GM12878 (cell line): ENCODE measurements at regions not wholly inside any gene's neighbourhood (a gene's known extent, or its start where the extent isn't known, plus 50 kb on each side); places are given as distances from the start of the nearest gene placed in this dataset.

Source experiments
- ATAC-seq: fragments of 200-7000 bp; cut with Tn5 transposase; 3 replicates; pipeline ENCODE4 v1.9.1; 2020; ENCODE audit warnings: mild to moderate bottlenecking, moderate library complexity
- BruUV-seq: library from RNA; stranded (reverse); fragments of 400-500 nt; replicated peaks from 2 replicates; lab custom pipeline; 2021; lab: Mats Ljungman, UMichigan
- CTCF ChIA-PET: fragments of 300-600 bp; sonication (Branson Sonifier 250); formaldehyde crosslinking; extraction: SDS; loops from one replicate; lab custom pipeline; 2021; ENCODE audit warnings: inconsistent platforms; lab: Yijun Ruan, JAX
- POLR2A ChIA-PET: fragments of 350-600 bp; formaldehyde crosslinking; extraction: SDS; loops from one replicate; lab custom pipeline; 2021; ENCODE audit warnings: inconsistent platforms; lab: Charles Lee
- RAD21 ChIA-PET: fragments of 300-600 bp; sonication (Branson Sonifier 250); formaldehyde crosslinking; loops from one replicate; lab custom pipeline; 2023; ENCODE audit warnings: antibody characterized with exemption; ENCODE audit not compliant: unreplicated experiment; lab: Charles Lee
- SMC1A ChIA-PET: fragments of 300-600 bp; sonication (Branson Sonifier 250); formaldehyde crosslinking; loops from one replicate; lab custom pipeline; 2023; ENCODE audit not compliant: unreplicated experiment, uncharacterized antibody; lab: Charles Lee
- DNase-seq: peaks from one replicate; pipeline ENCODE4 v3.0.0-alpha.2; 2011; ENCODE audit warnings: low read depth, low spot score
- FAIRE-seq: peaks from 3 replicates; lab custom pipeline; 2011; peaks lifted over from hg19 to GRCh38; lab: Jason Lieb, UNC
- H2AFZ ChIP-seq: 2 replicates; pipeline ENCODE4 v1.6.0; 2011; ENCODE audit warnings: low read depth, low read length, control low read depth; ENCODE audit not compliant: control insufficient read depth
- H3K27ac ChIP-seq: 2 replicates; pipeline ENCODE4 v1.5.1; 2011; ENCODE audit warnings: control low read depth; ENCODE audit not compliant: control insufficient read depth, insufficient read depth
- H3K27me3 ChIP-seq, 2 experiments: replicated peaks in 1 of 2; 2 replicates each; pipeline versions ENCODE4 v1.6.0 to v1.6.1; 2011; ENCODE audit warnings: low read length in 1 of 2; ENCODE audit not compliant: control insufficient read depth in 2 of 2, insufficient read depth in 2 of 2
- H3K36me3 ChIP-seq, 2 experiments: 2 replicates each; pipeline ENCODE4 v1.5.1; 2011; ENCODE audit warnings: low read length in 1 of 2; ENCODE audit not compliant: control insufficient read depth in 2 of 2, insufficient read depth in 2 of 2
- H3K4me1 ChIP-seq: 2 replicates; pipeline ENCODE4 v1.6.1; 2011; ENCODE audit warnings: mild to moderate bottlenecking, low read length, moderate library complexity, mixed read lengths; ENCODE audit not compliant: control insufficient read depth, insufficient read depth
- H3K4me2 ChIP-seq: 2 replicates; pipeline ENCODE4 v1.6.0; 2011; ENCODE audit warnings: control low read depth; ENCODE audit not compliant: control insufficient read depth, insufficient read depth
- H3K4me3 ChIP-seq: fragments of 200-600 bp; sonication (generic); 2 replicates; pipeline ENCODE4 v1.5.1; 2016
- H3K79me2 ChIP-seq: 2 replicates; pipeline ENCODE4 v1.6.0; 2011; ENCODE audit warnings: low read length; ENCODE audit not compliant: control insufficient read depth, insufficient read depth
- H3K9ac ChIP-seq: 2 replicates; pipeline ENCODE4 v1.8.0; 2011; ENCODE audit warnings: low read length, control low read depth, mixed read lengths; ENCODE audit not compliant: control insufficient read depth, insufficient read depth
- H3K9me3 ChIP-seq: replicated peaks from 3 replicates; pipeline ENCODE4 v1.5.1; 2011; ENCODE audit warnings: mild to moderate bottlenecking, low read length; ENCODE audit not compliant: control insufficient read depth, insufficient read depth
- H4K20me1 ChIP-seq: 2 replicates; pipeline ENCODE4 v1.6.0; 2011; ENCODE audit not compliant: control insufficient read depth, insufficient read depth
- ASH2L ChIP-seq: fragments of 300-600, 200-600 bp; sonication (generic); IDR thresholded peaks from 2 replicates; pipeline ENCODE4 v1.6.1; 2017; ENCODE audit warnings: low read depth, mild to moderate bottlenecking, borderline replicate concordance
- BACH1 ChIP-seq: fragments of 450-650 bp; IDR thresholded peaks from 2 replicates; pipeline ENCODE4 v1.6.1; 2017; ENCODE audit warnings: mild to moderate bottlenecking, borderline replicate concordance
- EP300 ChIP-seq, 2 experiments: fragments of 150-350 bp in 1 of 2; IDR thresholded peaks; 2 replicates each; pipeline ENCODE4 v1.6.1; 2011 to 2012; ENCODE audit warnings: low read depth in 2 of 2, low read length in 2 of 2, borderline replicate concordance in 1 of 2, improper control_type of control experiment in 1 of 2, inconsistent platforms in 1 of 2; ENCODE audit not compliant: control insufficient read depth in 1 of 2
- IRF3 ChIP-seq: fragments of 450-650 bp; IDR thresholded peaks from 2 replicates; pipeline ENCODE4 v1.6.1; 2014; ENCODE audit warnings: mild to moderate bottlenecking
- MAX ChIP-seq: IDR thresholded peaks from 2 replicates; pipeline ENCODE4 v1.6.1; 2012; ENCODE audit warnings: low read depth, low read length, improper control_type of control experiment
- RAD51 ChIP-seq: fragments of 450-650 bp; IDR thresholded peaks from 2 replicates; pipeline ENCODE4 v1.6.1; 2016; ENCODE audit warnings: moderate library complexity, mild to moderate bottlenecking, inconsistent platforms
- RCOR1 ChIP-seq: conservative IDR thresholded peaks from 2 replicates; pipeline ENCODE4 v1.6.1; 2012; ENCODE audit warnings: low read depth, low read length, improper control_type of control experiment
- USF1 ChIP-seq: IDR thresholded peaks from 2 replicates; pipeline ENCODE4 v1.6.1; 2011; ENCODE audit warnings: borderline replicate concordance, low read depth, mild to moderate bottlenecking, moderate library complexity, mixed read lengths, low read length; ENCODE audit not compliant: insufficient read depth; ENCODE audit errors: extremely low read length
- YBX1 ChIP-seq: fragments of 450-650 bp; IDR thresholded peaks from 2 replicates; pipeline ENCODE4 v1.6.1; 2016; ENCODE audit warnings: antibody characterized with exemption
- ZNF217 ChIP-seq: fragments of 450-650 bp; IDR thresholded peaks from 2 replicates; pipeline ENCODE4 v1.6.1; 2017; ENCODE audit warnings: antibody characterized with exemption, mild to moderate bottlenecking
- ZNF592 ChIP-seq: fragments of 450-650 bp; IDR thresholded peaks from 2 replicates; pipeline ENCODE4 v1.6.1; 2017; ENCODE audit warnings: mild to moderate bottlenecking, moderate library complexity
- WGBS: methylation state at CpG from one replicate; pipeline ENCODE4 v1.1.6; 2016; ENCODE audit warnings: low lambda C conversion rate; ENCODE audit not compliant: insufficient replicate concordance, insufficient coverage; ENCODE audit errors: missing lambda C conversion rate; 5-methylcytosine and 5-hydroxymethylcytosine counted together
- in situ Hi-C: fragments of 300-500 bp; cut with MboI; formaldehyde crosslinking; loops from 9 replicates; pipeline ENCODE4 v1.14.3; 2018; ENCODE audit warnings: mixed read lengths
- intact Hi-C: fragments of 100-400 bp; cut with micrococcal nuclease; formaldehyde crosslinking; loops from one replicate; pipeline ENCODE4 v1.14.2; 2022; ENCODE audit not compliant: unreplicated experiment

GRCh38 chr14:80324649-80325048 is 113.3 kb upstream of the DIO2 start:
- Histone ChIP-seq H3K9me3 (no peaks in the 10 kb centered on the region), H3K4me1 (no peaks in the 10 kb centered on the region), H3K27me3 (no peaks in the 10 kb centered on the region), H3K27ac (no peak overlapping the region), H3K79me2 (no peaks in the 10 kb centered on the region), H3K9ac (no peak overlapping the region), H4K20me1 (no peaks in the 10 kb centered on the region), H3K4me3 (no peak overlapping the region), H3K4me2 (no peak overlapping the region), H2AFZ (no peak overlapping the region), H3K36me3 (no peaks in the 10 kb centered on the region)
- DNase-seq (no peak), FAIRE-seq (no peak), ATAC-seq (no peak)
- ChIA-PET RAD21 (no interaction called here), POLR2A (no interaction called here), SMC1A (no interaction called here), CTCF (no interaction called here)
- in situ Hi-C loops (no loop called here), intact Hi-C loops (no loop called here)
- BruUV-seq = no TSS peak
- WGBS = 10% methylated on average over 3 of the region's 3 CpGs
- TF ChIP-seq RAD51 (no peak), RCOR1 (no peak), YBX1 (no peak), ZNF217 (no peak)

- no peak for DNase-seq
- H3K36me3 ChIP-seq = no peaks in the 10 kb centered on the region
- ATAC-seq = no peak
- intact Hi-C loops = no loop called here
- CTCF ChIA-PET = no interaction called here
- POLR2A ChIA-PET = no interaction called here
- H3K4me1 ChIP-seq = no peaks in the 10 kb centered on the region
- BruUV-seq = no TSS peak
- H2AFZ ChIP-seq = no peak overlapping the region
- H3K9me3 ChIP-seq = no peaks in the 10 kb centered on the region
- no peak overlapping the region for H3K27ac ChIP-seq
- 0% methylated on average over 2 of the region's 2 CpGs for WGBS
- no peak overlapping the region for H3K4me3 ChIP-seq
- no peak overlapping the region for H3K4me2 ChIP-seq
- no peaks in the 10 kb centered on the region for H3K79me2 ChIP-seq
- SMC1A ChIA-PET = no interaction called here
- H3K27me3 ChIP-seq = no peaks in the 10 kb centered on the region
- H3K9ac ChIP-seq = no peak overlapping the region
- FAIRE-seq = no peak
- no peaks in the 10 kb centered on the region for H4K20me1 ChIP-seq
- RAD21 ChIA-PET = no interaction called here
- in situ Hi-C loops = no loop called here
- TF ChIP-seq BACH1 (no peak), ZNF592 (no peak), ASH2L (no peak), MAX (no peak), EP300 (IDR thresholded peaks at IDR 0.05; ENCODE audit: borderline replicate concordance in 1 of 2, control insufficient read depth in 1 of 2, low read depth in 2 of 2, low read length in 2 of 2) (no peak), USF1 (no peak), IRF3 (no peak)
Measured at GRCh38 chr14:80323038-80323665, 111.8 kb upstream of the DIO2 start.
